C4-2B (cell line): ENCODE measurements at regions not wholly inside any gene's neighbourhood (a gene's known extent, or its start where the extent isn't known, plus 50 kb on each side); places are given as distances from the start of the nearest gene placed in this dataset.

Experiments
- ZFX ChIP-seq: fragments of 450-650 bp; IDR thresholded peaks from 2 replicates; pipeline ENCODE4 v1.6.1; 2017
- TF ChIP-seq, protein P1 (sequence below): fragments of 450-650 bp; conservative IDR thresholded peaks from 2 replicates; pipeline ENCODE4 v1.5.1; 2017; ENCODE audit warnings: mild to moderate bottlenecking

DNA sequence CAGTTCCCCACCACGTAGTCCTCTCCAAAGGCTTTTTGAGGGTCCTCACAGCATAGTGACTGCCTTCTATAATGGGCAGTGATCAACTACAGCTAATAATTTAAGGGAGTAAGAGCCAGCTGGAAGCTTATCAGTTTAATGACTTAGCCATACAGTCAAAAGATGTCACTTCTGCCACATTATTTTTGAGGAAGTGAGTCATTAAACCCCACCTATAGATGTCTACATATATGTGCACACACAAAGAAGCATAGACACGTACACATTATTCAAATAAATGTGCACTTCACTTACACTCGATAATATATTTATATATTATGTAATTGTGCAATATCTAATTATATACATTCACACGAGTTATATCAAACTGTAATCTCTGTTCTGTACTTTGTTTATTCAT is 1704.7 kb downstream of the KCNT2 start:
- TF ChIP-seq, protein P1, sequence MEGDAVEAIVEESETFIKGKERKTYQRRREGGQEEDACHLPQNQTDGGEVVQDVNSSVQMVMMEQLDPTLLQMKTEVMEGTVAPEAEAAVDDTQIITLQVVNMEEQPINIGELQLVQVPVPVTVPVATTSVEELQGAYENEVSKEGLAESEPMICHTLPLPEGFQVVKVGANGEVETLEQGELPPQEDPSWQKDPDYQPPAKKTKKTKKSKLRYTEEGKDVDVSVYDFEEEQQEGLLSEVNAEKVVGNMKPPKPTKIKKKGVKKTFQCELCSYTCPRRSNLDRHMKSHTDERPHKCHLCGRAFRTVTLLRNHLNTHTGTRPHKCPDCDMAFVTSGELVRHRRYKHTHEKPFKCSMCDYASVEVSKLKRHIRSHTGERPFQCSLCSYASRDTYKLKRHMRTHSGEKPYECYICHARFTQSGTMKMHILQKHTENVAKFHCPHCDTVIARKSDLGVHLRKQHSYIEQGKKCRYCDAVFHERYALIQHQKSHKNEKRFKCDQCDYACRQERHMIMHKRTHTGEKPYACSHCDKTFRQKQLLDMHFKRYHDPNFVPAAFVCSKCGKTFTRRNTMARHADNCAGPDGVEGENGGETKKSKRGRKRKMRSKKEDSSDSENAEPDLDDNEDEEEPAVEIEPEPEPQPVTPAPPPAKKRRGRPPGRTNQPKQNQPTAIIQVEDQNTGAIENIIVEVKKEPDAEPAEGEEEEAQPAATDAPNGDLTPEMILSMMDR: no peak
- TF ChIP-seq ZFX: no peak
